Activated naive CD8-positive, alpha-beta T cell treated with anti-CD3 and anti-CD28 coated beads, Interleukin-2, amount 10 ng/mL, durations not matched to agents 7 days and 5 days (primary cell): ENCODE measurements at regions not wholly inside any gene's neighbourhood (a gene's known extent, or its start where the extent isn't known, plus 50 kb on each side); places are given as distances from the start of the nearest gene placed in this dataset.
"Not testable (repeated sequence)": the region's sequence is repeated elsewhere in the genome, so short reads cannot be mapped to it uniquely, and the experiment has no call there.

Experiments used
- ATAC-seq: fragments of 150-1000 bp; cut with Tn5 transposase; one replicate; pipeline ENCODE4 v1.10.0; 2021; ENCODE audit warnings: low read depth, moderate library complexity
- POLR2A ChIA-PET: fragments of 350-600 bp; sonication (Branson Sonifier 250); formaldehyde crosslinking; loops from one replicate; lab custom pipeline; 2021; ENCODE audit warnings: antibody characterized with exemption; lab: Charles Lee
- DNase-seq: peaks from one replicate; pipeline ENCODE4 v3.0.0; 2021
- H3K27ac Mint-ChIP-seq: one replicate; pipeline ENCODE4 v1.8.0; 2022; ENCODE audit warnings: mild to moderate bottlenecking, mixed read lengths
- H3K27me3 Mint-ChIP-seq: one replicate; pipeline ENCODE4 v1.8.0; 2022; ENCODE audit warnings: mild to moderate bottlenecking, moderate library complexity, mixed read lengths
- H3K36me3 Mint-ChIP-seq: one replicate; pipeline ENCODE4 v1.8.0; 2021; ENCODE audit warnings: mild to moderate bottlenecking, mixed read lengths
- H3K4me1 Mint-ChIP-seq: one replicate; pipeline ENCODE4 v1.8.0; 2021; ENCODE audit warnings: mixed read lengths
- H3K4me3 Mint-ChIP-seq: one replicate; pipeline ENCODE4 v1.8.0; 2022; ENCODE audit warnings: mild to moderate bottlenecking, moderate library complexity, mixed read lengths
- H3K9me3 Mint-ChIP-seq: one replicate; pipeline ENCODE4 v1.8.0; 2021; ENCODE audit warnings: mixed read lengths

GRCh38 chr20:19921829-19922228 lies 95.3 kb upstream of the NAA20 start:
- POLR2A ChIA-PET, H3K4me3 Mint-ChIP-seq, H3K4me1 Mint-ChIP-seq, ATAC-seq, H3K27ac Mint-ChIP-seq, H3K27me3 Mint-ChIP-seq, H3K9me3 Mint-ChIP-seq, H3K36me3 Mint-ChIP-seq, DNase-seq: not testable (repeated sequence)

GRCh38 chr20:19922716-19923115 lies 94.4 kb upstream of the NAA20 start:
- Mint-ChIP-seq H3K4me1 (no peaks in the 10 kb centered on the region), H3K27me3 (peaks cover 2% of the 10 kb centered on the region), H3K27ac (no peak overlapping the region), H3K36me3 (no peaks in the 10 kb centered on the region), H3K9me3 (no peaks in the 10 kb centered on the region), H3K4me3 (no peak overlapping the region)
- no peak for ATAC-seq
- POLR2A ChIA-PET = no interaction called here
- no peak for DNase-seq

DNA sequence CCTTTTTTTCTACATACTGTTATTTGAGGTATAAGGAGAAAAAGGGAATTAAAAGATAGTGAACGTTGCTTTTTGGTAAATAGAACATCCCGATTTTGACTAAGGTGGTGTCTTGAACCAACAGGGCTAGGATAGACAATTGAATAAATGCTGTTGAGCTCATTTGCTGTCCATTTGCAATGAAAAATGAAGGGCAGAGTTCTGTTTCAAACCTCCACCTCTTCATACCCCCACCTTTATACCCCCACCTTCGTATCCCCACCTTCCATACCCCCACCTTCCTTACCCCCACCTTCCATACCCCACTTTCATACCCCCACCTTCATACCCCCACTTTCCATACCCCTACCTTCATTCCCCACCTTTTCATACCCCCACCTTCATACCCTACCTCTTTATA lies 93.4 kb upstream of the NAA20 start:
- no peak overlapping the region for H3K4me3 Mint-ChIP-seq
- ATAC-seq = no peak
- no peaks in the 10 kb centered on the region for H3K9me3 Mint-ChIP-seq
- H3K27me3 Mint-ChIP-seq = peaks cover 2% of the 10 kb centered on the region
- no peak overlapping the region for H3K27ac Mint-ChIP-seq
- H3K36me3 Mint-ChIP-seq = no peaks in the 10 kb centered on the region
- POLR2A ChIA-PET = no interaction called here
- DNase-seq = no peak
- H3K4me1 Mint-ChIP-seq = no peaks in the 10 kb centered on the region

DNA sequence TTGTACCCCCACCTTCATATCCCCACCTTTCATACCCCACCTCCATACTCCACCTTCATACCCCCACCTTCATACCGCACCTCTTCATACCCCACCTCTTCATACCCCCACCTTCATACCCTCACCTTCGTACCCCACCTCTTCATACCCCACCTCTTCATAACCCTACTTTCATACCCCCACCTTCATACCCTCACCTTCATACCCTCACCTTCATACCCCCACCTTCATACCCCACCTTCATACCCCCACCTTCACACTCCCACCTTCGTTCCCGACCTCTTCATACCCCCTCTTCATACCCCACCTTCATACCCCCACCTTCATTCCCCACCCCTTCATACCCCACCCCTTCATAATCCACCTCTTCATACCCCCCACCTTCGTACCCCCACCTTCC lies 92.9 kb upstream of the NAA20 start:
- DNase-seq (no peak), ATAC-seq (no peak)
- H3K36me3 Mint-ChIP-seq = no peaks in the 10 kb centered on the region
- no peak overlapping the region for H3K4me3 Mint-ChIP-seq
- no peak overlapping the region for H3K27ac Mint-ChIP-seq
- peaks cover 2% of the 10 kb centered on the region for H3K27me3 Mint-ChIP-seq
- no peaks in the 10 kb centered on the region for H3K9me3 Mint-ChIP-seq
- POLR2A ChIA-PET = no interaction called here
- H3K4me1 Mint-ChIP-seq = no peaks in the 10 kb centered on the region

DNA sequence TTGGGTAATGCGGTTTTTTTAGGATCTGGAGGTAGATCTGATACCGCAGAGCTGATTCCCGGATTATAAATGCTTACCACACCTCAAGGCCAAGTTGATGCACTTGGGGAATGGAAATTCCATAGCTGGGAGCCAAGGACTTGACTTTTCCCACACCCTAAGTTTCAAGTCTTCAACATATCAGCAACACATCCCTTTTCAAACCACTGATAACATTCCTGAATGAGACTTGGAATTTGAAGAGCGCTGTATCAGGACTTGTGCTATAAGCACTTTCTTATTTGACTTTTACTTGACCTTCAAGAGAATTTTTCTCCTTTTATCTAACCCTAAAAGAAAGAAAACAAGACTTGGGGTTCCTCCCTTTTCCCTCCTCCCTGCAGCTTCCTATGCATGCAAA lies 90.6 kb upstream of the NAA20 start:
- Mint-ChIP-seq H3K9me3 (no peaks in the 10 kb centered on the region), H3K4me3 (no peak overlapping the region), H3K36me3 (no peaks in the 10 kb centered on the region), H3K4me1 (no peaks in the 10 kb centered on the region), H3K27me3 (peaks cover 6% of the 10 kb centered on the region), H3K27ac (no peak overlapping the region)
- no peak for DNase-seq
- no peak for ATAC-seq
- POLR2A ChIA-PET = no interaction called here

GRCh38 chr20:19928328-19929011 lies 88.7 kb upstream of the NAA20 start:
- POLR2A ChIA-PET = no interaction called here
- Mint-ChIP-seq H3K9me3 (no peaks in the 10 kb centered on the region), H3K27me3 (peaks cover 9% of the 10 kb centered on the region), H3K4me1 (no peaks in the 10 kb centered on the region), H3K27ac (no peak overlapping the region), H3K36me3 (no peaks in the 10 kb centered on the region), H3K4me3 (no peak overlapping the region)
- no peak for DNase-seq
- no peak for ATAC-seq

- ATAC-seq = no peak
- no peaks in the 10 kb centered on the region for H3K9me3 Mint-ChIP-seq
Measured at GRCh38 chr20:19929012-19929360, 88.2 kb upstream of the NAA20 start.

DNA sequence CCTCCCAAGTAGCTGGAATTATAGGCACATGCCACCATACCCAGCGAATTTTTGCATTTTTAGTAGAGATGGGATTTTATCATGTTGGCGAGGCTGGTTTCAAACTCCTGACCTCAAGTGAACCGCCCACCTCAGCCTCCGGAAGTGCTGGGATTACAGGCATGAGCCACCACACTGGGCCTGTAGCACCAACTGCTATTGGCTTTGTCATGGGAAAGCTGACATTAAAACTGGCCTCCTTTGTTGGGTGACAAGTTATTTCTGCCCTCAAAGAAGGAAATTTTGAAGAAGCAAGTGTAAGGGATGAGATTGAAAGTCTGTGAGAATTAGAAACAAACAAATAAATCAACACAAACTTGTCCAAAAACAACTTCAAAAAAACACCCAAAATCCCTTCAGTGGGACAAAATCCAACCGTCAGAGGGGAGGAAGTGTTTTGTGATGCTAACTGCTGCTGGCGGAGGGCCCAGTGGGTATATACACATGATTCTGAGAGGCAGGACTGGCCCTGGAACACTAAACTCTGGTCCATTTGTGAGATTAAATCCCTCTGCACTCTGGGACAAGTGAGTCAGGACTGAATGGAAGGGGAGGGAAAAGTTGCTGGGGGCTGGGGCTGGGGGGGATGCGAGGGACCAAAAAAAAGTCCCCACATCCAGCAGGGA lies 87.5 kb upstream of the NAA20 start:
- no peaks in the 10 kb centered on the region for H3K4me1 Mint-ChIP-seq
- POLR2A ChIA-PET = no interaction called here

More at GRCh38 chr20:19929012-19929360, 88.2 kb upstream of the NAA20 start:
- H3K4me3 Mint-ChIP-seq = no peak overlapping the region
- peaks cover 9% of the 10 kb centered on the region for H3K27me3 Mint-ChIP-seq
- H3K27ac Mint-ChIP-seq = no peak overlapping the region
- H3K36me3 Mint-ChIP-seq = no peaks in the 10 kb centered on the region
- POLR2A ChIA-PET = no interaction called here
- DNase-seq = no peak
- H3K4me1 Mint-ChIP-seq = no peaks in the 10 kb centered on the region

DNA sequence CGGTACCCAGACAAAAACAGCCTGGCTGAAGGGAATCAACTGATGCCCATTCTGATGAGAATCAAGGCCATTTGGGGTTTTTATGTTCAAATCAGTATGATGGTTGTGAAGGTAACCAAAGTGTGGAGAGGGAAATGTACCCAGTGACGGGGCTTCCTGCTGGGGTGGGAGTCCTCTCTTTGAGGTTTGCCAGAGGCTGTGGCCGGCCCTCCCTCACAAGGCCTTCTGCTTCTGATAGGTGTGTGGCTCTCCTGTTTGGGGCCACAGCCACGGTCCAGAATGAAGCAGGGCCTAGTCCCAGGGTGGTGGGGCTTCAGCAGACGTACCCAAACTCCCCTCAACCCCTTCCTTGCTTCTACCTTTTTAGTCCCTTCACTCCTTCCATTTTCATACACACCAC lies 86.7 kb upstream of the NAA20 start:
- no peaks in the 10 kb centered on the region for H3K4me1 Mint-ChIP-seq
- ATAC-seq (no peak), DNase-seq (no peak)
- peaks cover 15% of the 10 kb centered on the region for H3K27me3 Mint-ChIP-seq
- no peak overlapping the region for H3K4me3 Mint-ChIP-seq
- no peaks in the 10 kb centered on the region for H3K9me3 Mint-ChIP-seq
- H3K27ac Mint-ChIP-seq = no peak overlapping the region
- no peaks in the 10 kb centered on the region for H3K36me3 Mint-ChIP-seq
- POLR2A ChIA-PET = no interaction called here

More for the DNA sequence above, 87.5 kb upstream of the NAA20 start:
- Mint-ChIP-seq H3K4me3 (no peak overlapping the region), H3K36me3 (no peaks in the 10 kb centered on the region), H3K9me3 (no peaks in the 10 kb centered on the region), H3K27me3 (peaks cover 12% of the 10 kb centered on the region), H3K27ac (no peak overlapping the region)
- DNase-seq (no peak), ATAC-seq (no peak)

- no peak overlapping the region for H3K27ac Mint-ChIP-seq
Measured at GRCh38 chr20:19932170-19932667, 84.9 kb upstream of the NAA20 start.

DNA sequence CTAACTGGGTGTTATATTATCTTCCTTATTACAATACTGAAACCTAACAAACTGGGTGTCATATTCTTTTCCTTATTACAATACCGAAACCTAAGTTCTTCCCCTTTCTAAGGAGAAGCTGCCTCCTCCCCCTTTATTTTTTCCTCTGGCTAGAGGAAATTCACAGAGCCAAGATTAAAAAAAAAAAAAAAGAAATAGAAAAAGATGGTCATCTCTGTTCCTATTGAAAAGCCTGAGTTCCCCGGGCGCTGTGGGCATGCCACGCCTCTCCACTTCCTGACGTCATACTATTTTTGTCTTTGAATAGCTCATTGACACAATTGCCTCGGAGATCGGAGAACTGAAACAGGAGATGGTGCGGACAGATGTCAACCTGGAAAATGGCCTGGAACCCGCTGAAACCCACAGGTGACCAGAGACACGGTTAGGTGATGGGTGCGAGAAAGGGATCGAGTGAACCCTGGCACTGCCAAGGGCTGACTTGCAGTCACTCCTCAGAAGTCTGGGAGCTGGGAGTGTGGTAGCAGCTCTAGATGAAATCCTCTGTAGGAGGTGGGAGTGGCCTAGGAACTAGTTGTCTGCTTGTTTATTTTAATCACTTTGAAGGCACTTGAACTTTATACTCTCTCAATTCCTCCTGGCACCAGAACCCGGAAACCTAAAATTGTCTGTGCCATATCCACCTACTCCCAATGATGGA lies 82.2 kb upstream of the NAA20 start:
- Mint-ChIP-seq H3K27ac (no peak overlapping the region), H3K9me3 (no peaks in the 10 kb centered on the region), H3K4me1 (peaks cover 17% of the 10 kb centered on the region), H3K36me3 (no peaks in the 10 kb centered on the region), H3K4me3 (no peak overlapping the region), H3K27me3 (peaks cover 24% of the 10 kb centered on the region)
- POLR2A ChIA-PET = no interaction called here
- DNase-seq (no peak), ATAC-seq (no peak)

More at GRCh38 chr20:19932170-19932667, 84.9 kb upstream of the NAA20 start:
- DNase-seq (no peak), ATAC-seq (no peak)
- Mint-ChIP-seq H3K27me3 (peaks cover 19% of the 10 kb centered on the region), H3K4me3 (no peak overlapping the region), H3K36me3 (no peaks in the 10 kb centered on the region), H3K9me3 (no peaks in the 10 kb centered on the region), H3K4me1 (peaks cover 4% of the 10 kb centered on the region)
- POLR2A ChIA-PET = no interaction called here

- Mint-ChIP-seq H3K4me1 (peaks cover 17% of the 10 kb centered on the region), H3K9me3 (no peaks in the 10 kb centered on the region), H3K27me3 (peaks cover 21% of the 10 kb centered on the region), H3K27ac (no peak overlapping the region), H3K36me3 (no peaks in the 10 kb centered on the region), H3K4me3 (no peak overlapping the region)
- POLR2A ChIA-PET = no interaction called here
- no peak for ATAC-seq
- DNase-seq = no peak
Measured at GRCh38 chr20:19935842-19936241, 81.3 kb upstream of the NAA20 start.

DNA sequence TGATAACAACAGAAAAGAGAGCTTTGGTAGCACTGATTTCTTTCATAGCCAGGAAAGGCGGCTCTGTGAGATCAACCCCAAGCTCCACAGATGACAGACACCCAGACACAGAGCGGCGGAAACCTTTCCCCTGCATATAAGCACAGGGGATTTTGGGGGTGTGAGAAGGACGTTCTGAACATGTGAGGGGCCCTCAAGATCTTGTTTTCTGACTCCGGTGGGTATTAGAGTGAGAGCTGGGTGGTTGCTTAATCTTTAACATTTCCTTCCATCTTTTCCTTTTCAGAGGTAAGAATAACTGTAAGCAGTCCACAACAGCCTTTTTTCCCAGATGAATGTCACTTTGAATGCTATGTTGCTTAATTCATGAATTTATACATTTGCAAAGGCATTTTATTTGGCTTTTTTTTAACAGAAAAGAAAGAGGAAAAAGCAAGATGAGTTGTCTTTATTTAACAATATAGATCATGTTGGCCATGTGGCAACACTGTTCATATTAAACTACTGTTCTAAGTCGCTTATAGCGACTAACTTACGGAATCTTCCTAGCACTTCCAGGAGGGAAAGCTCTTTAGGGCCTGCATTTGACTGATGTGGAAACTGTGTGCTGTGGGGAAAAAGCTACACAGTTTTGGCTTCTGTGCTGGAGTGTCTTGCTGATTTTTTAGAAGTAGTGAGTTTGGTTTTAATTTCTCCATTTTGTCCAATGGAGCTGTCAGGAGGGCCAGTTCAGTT lies 80.5 kb upstream of the NAA20 start:
- H3K36me3 Mint-ChIP-seq = no peaks in the 10 kb centered on the region
- ATAC-seq (no peak), DNase-seq (no peak)
- H3K27ac Mint-ChIP-seq = no peak overlapping the region
- POLR2A ChIA-PET = no interaction called here
- no peaks in the 10 kb centered on the region for H3K9me3 Mint-ChIP-seq
- H3K4me1 Mint-ChIP-seq = peaks cover 17% of the 10 kb centered on the region
- H3K27me3 Mint-ChIP-seq = peaks cover 21% of the 10 kb centered on the region
- peak overlapping the region; percentile 45 for H3K4me3 Mint-ChIP-seq
